ENCODE measurements at regions not wholly inside any gene's neighbourhood (a gene's known extent, or its start where the extent isn't known, plus 50 kb on each side); places are given as distances from the start of the nearest gene placed in this dataset.

DNA sequence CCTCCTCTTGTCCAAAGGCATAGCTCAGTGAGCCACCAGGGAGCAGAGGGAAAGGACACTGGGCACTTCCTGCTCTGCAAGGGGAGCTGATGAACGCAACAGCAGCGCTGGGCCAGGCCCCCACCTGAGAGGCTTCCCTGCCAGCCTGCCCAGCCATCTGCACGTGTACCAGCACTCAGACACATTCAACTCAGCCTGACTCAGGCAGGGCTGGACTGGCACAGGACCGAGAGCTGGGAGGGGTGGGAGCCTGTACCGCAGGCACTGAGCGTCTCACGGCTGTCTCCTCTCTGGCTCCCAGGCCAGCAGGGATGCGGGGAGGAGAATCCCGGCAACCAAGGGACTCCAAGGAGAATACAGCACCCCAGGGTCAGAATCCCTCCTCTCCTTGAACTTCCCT is 411.8 kb downstream of the CTTN start:
- Histone ChIP-seq H3K4me1 (ENCODE audit: control insufficient read depth, insufficient read depth, low read length, unreplicated experiment) (no peaks in the 10 kb centered on the region), H3K27me3 (ENCODE audit: insufficient read depth, low read length) (no peaks in the 10 kb centered on the region), H2AFZ (ENCODE audit: low read length, unreplicated experiment) (no peak overlapping the region), H3K27ac (ENCODE audit: low read depth, low read length) (no peak overlapping the region), H3K4me3 (ENCODE audit: low read depth, low read length) (no peak overlapping the region), H3K79me2 (ENCODE audit: control insufficient read depth, insufficient read depth, low read length, unreplicated experiment) (no peaks in the 10 kb centered on the region), H3K36me3 (ENCODE audit: insufficient read depth, low read length) (no peaks in the 10 kb centered on the region)

DNA sequence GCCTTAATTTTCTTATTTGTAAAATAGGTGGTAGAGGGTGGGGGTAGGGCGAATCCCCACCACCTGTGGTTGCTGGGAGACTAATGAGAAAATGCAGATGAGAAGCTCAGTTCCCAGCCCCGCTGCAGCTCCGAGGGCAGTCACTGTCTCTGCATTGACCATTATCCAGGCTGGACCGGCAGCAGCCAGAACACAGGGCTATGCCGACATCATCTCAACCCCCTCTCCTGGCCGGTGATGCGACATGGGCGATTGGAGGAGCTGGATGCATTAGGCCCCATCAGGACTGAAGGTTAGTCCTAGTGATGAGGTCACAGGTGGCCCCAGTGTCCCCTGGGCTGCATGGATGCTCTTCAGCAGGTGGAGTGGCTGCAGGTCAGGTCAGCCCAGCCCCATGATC is 412.4 kb downstream of the CTTN start:
- Histone ChIP-seq H3K79me2 (ENCODE audit: control insufficient read depth, insufficient read depth, low read length, unreplicated experiment) (no peaks in the 10 kb centered on the region), H3K4me1 (ENCODE audit: control insufficient read depth, insufficient read depth, low read length, unreplicated experiment) (no peaks in the 10 kb centered on the region), H3K4me3 (ENCODE audit: low read depth, low read length) (no peak overlapping the region), H3K27ac (ENCODE audit: low read depth, low read length) (no peak overlapping the region), H3K36me3 (ENCODE audit: insufficient read depth, low read length) (no peaks in the 10 kb centered on the region), H3K27me3 (ENCODE audit: insufficient read depth, low read length) (no peaks in the 10 kb centered on the region), H2AFZ (ENCODE audit: low read length, unreplicated experiment) (no peak overlapping the region)

DNA sequence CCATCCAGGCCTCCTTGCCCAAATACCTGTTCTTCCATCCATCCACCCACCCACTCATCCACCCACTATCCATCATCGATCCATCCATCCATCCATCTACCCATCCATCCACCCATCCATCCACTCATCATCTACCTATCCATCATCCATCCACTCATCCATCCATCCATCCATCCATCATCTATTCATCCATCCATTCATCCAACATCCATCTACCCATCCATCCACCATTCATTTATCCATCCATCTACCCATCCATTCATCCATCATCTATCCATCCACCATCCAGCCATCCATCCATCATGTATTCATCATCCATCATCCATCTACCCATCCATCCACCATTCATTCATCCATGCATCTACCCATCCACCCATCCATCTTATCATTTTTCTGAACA is 413.2 kb downstream of the CTTN start:
- Histone ChIP-seq H3K4me3 (ENCODE audit: low read depth, low read length) (no peak overlapping the region), H3K4me1 (ENCODE audit: control insufficient read depth, insufficient read depth, low read length, unreplicated experiment) (no peaks in the 10 kb centered on the region), H3K27ac (ENCODE audit: low read depth, low read length) (no peak overlapping the region), H2AFZ (ENCODE audit: low read length, unreplicated experiment) (no peak overlapping the region), H3K36me3 (ENCODE audit: insufficient read depth, low read length) (no peaks in the 10 kb centered on the region), H3K27me3 (ENCODE audit: insufficient read depth, low read length) (no peaks in the 10 kb centered on the region), H3K79me2 (ENCODE audit: control insufficient read depth, insufficient read depth, low read length, unreplicated experiment) (no peaks in the 10 kb centered on the region)

DNA sequence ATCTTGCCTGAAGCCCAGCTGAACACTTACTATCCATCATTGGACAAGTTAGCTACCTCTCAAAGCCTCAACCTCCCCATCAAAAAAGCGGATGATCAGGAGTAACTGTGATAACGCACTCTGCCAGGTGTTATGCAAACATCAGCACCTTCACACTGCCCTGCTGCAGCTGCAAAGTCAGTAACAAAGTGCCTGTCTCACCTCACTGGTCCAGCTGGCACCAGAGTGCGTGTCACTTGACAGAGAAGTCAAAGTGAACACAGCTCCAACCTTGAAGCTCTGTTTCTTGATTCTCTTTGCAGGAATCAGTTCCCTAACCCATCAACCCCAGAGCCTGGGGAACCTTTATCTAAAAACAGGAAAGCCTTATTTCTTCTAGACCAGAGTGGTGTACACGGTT is 413.6 kb downstream of the CTTN start:
- Histone ChIP-seq H3K79me2 (ENCODE audit: control insufficient read depth, insufficient read depth, low read length, unreplicated experiment) (no peaks in the 10 kb centered on the region), H3K4me1 (ENCODE audit: control insufficient read depth, insufficient read depth, low read length, unreplicated experiment) (no peaks in the 10 kb centered on the region), H2AFZ (ENCODE audit: low read length, unreplicated experiment) (no peak overlapping the region), H3K36me3 (ENCODE audit: insufficient read depth, low read length) (no peaks in the 10 kb centered on the region), H3K27me3 (ENCODE audit: insufficient read depth, low read length) (no peaks in the 10 kb centered on the region), H3K4me3 (ENCODE audit: low read depth, low read length) (no peak overlapping the region), H3K27ac (ENCODE audit: low read depth, low read length) (no peak overlapping the region)

DNA sequence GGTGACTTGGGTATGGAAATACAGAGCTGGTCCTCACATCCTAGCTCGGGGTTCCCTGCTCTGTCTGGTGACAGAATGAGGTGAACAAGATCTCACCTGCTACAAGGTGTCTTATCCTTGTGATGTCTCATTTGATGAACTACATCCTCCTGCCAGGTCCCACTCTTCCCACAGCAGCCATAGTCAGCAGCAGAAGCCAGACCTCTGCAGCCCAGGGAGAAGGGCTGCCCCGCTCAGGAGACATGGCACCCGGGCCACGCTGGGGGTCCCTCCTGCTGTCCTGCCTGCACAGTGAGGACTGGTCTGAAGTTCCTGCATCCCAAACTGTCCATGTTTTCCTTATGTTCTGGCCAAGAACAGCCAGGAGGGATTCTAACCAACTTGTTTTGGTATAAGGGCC is 414.1 kb downstream of the CTTN start:
- Histone ChIP-seq H3K36me3 (ENCODE audit: insufficient read depth, low read length) (no peaks in the 10 kb centered on the region), H3K4me1 (ENCODE audit: control insufficient read depth, insufficient read depth, low read length, unreplicated experiment) (no peaks in the 10 kb centered on the region), H3K79me2 (ENCODE audit: control insufficient read depth, insufficient read depth, low read length, unreplicated experiment) (no peaks in the 10 kb centered on the region), H3K4me3 (ENCODE audit: low read depth, low read length) (no peak overlapping the region), H3K27me3 (ENCODE audit: insufficient read depth, low read length) (no peaks in the 10 kb centered on the region), H2AFZ (ENCODE audit: low read length, unreplicated experiment) (no peak overlapping the region), H3K27ac (ENCODE audit: low read depth, low read length) (no peak overlapping the region)

DNA sequence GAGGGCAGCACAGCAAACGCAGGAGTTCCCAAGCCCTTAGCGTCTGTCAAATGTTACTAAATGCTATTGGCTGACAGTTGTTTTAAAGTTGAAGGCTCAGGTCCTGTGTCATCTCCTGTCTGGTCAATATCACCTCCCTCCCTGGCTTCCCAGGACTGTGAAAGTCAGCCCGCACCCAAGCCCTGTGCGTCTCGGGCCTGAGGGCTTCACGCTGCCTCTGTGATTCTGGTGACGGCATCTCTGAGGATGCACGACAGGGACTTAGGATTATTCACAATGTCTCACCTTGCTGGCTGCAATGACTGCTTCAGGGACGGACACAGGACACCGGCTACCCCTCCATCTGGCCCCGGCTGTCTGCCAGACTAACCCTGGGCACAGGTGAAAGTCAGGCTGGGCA is 415.3 kb downstream of the CTTN start:
- Histone ChIP-seq H2AFZ (ENCODE audit: low read length, unreplicated experiment) (no peak overlapping the region), H3K79me2 (ENCODE audit: control insufficient read depth, insufficient read depth, low read length, unreplicated experiment) (no peaks in the 10 kb centered on the region), H3K27me3 (ENCODE audit: insufficient read depth, low read length) (no peaks in the 10 kb centered on the region), H3K4me3 (ENCODE audit: low read depth, low read length) (no peak overlapping the region), H3K27ac (ENCODE audit: low read depth, low read length) (no peak overlapping the region), H3K36me3 (ENCODE audit: insufficient read depth, low read length) (no peaks in the 10 kb centered on the region), H3K4me1 (ENCODE audit: control insufficient read depth, insufficient read depth, low read length, unreplicated experiment) (no peaks in the 10 kb centered on the region)

DNA sequence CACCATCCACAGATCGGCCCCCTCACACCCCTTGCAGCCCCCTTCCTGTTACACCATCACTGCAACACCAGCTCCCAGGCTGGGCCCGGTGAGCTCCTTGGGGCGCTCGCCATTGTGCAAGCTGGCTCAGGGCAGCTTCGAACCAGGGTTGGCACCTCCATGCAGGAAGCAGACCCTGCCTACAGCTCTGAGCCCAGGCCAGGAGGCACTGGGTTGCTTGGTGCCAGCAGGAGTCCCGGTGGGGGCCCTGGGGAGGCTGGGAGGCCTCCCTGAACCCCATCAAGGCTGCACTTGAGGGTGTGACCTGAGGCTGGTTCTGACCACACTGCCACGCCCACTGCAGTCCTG is 417.1 kb downstream of the CTTN start:
- H2AFZ ChIP-seq (ENCODE audit: low read length, unreplicated experiment), result no peak overlapping the region
- no peaks in the 10 kb centered on the region for H3K4me1 ChIP-seq (ENCODE audit: control insufficient read depth, insufficient read depth, low read length, unreplicated experiment)
- H3K27ac ChIP-seq (ENCODE audit: low read depth, low read length), result no peak overlapping the region
- no peaks in the 10 kb centered on the region for H3K36me3 ChIP-seq (ENCODE audit: insufficient read depth, low read length)
- H3K4me3 ChIP-seq (ENCODE audit: low read depth, low read length), result no peak overlapping the region
- H3K79me2 ChIP-seq (ENCODE audit: control insufficient read depth, insufficient read depth, low read length, unreplicated experiment), result no peaks in the 10 kb centered on the region
- no peaks in the 10 kb centered on the region for H3K27me3 ChIP-seq (ENCODE audit: insufficient read depth, low read length)

DNA sequence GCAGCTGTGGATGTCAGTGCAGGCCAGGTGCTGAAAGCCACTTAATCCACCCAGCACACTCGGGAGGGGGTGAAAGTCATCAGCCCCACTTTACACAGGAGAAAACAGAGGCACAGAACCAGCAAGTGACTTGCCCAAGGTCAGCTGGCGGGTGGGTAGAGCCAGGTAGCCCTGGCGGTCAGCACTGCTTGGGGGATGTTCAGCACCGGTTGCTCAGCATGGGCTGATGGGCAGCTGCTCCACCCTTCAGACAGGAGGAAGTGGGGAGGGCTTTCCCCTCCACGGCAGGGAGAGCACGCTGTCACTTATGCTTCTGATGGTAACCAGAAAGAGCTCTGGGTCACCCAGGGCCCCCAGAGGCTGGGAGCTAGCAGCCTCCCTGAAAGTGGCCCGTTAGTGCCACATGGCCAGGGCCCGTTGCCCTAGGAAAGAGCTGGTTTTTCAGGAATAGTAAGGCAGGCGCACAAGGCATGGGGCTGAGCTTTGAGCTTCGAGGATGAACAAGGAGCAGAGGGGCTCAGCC is 417.9 kb downstream of the CTTN start:
- Histone ChIP-seq H2AFZ (ENCODE audit: low read length, unreplicated experiment) (no peak overlapping the region), H3K27ac (ENCODE audit: low read depth, low read length) (no peak overlapping the region), H3K79me2 (ENCODE audit: control insufficient read depth, insufficient read depth, low read length, unreplicated experiment) (no peaks in the 10 kb centered on the region), H3K4me3 (ENCODE audit: low read depth, low read length) (no peak overlapping the region), H3K36me3 (ENCODE audit: insufficient read depth, low read length) (no peaks in the 10 kb centered on the region), H3K4me1 (ENCODE audit: control insufficient read depth, insufficient read depth, low read length, unreplicated experiment) (no peaks in the 10 kb centered on the region), H3K27me3 (ENCODE audit: insufficient read depth, low read length) (no peaks in the 10 kb centered on the region)

DNA sequence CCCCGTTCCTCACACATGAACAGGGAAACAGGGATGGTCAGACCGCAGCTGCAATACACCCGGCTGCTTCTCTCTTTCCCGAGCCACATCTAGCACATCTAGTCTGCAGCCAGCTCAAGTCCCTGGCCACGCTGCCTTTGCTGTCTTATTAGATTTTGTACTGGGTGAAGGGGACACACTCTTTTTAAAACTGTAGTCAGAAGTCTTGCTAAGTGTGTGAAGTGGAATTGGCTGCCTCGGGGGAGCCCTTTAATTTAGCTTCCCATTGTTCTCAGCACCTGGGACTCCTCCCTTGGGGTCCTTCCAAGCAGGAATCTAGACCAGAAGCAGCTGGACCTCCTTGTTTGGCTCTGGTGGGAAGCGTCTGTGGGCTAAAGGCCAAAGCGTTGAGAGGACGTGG is 420.0 kb downstream of the CTTN start:
- H3K79me2 ChIP-seq (ENCODE audit: control insufficient read depth, insufficient read depth, low read length, unreplicated experiment), result no peaks in the 10 kb centered on the region

DNA sequence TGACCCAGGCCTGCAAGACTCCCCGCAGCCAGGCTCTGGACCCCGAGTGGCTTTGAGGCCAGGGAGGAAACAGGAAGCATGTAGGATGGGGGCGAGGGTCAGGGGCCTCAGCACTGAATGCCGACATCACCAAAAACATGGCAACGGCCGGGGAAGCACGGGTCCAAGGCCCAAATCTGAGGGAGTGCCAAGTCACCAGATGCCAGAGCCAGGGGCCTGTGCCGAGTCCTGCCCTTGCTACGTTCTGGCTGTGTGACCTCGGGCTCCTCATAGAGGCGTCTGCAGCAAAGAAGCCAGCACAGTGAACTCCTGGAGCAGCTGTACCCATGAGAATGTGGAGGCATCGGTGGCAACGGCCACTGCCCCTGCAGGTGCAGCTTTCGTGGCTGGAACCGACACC is 420.7 kb downstream of the CTTN start:
- H3K4me1 ChIP-seq (ENCODE audit: control insufficient read depth, insufficient read depth, low read length, unreplicated experiment), result no peaks in the 10 kb centered on the region
- no peak overlapping the region for H3K4me3 ChIP-seq (ENCODE audit: low read depth, low read length)
- no peaks in the 10 kb centered on the region for H3K36me3 ChIP-seq (ENCODE audit: insufficient read depth, low read length)
- no peaks in the 10 kb centered on the region for H3K79me2 ChIP-seq (ENCODE audit: control insufficient read depth, insufficient read depth, low read length, unreplicated experiment)
- no peaks in the 10 kb centered on the region for H3K27me3 ChIP-seq (ENCODE audit: insufficient read depth, low read length)
- no peak overlapping the region for H2AFZ ChIP-seq (ENCODE audit: low read length, unreplicated experiment)
- H3K27ac ChIP-seq (ENCODE audit: low read depth, low read length), result no peak overlapping the region

More for the DNA sequence above, 420.0 kb downstream of the CTTN start:
- H3K4me1 ChIP-seq (ENCODE audit: control insufficient read depth, insufficient read depth, low read length, unreplicated experiment), result no peaks in the 10 kb centered on the region
- H3K4me3 ChIP-seq (ENCODE audit: low read depth, low read length), result no peak overlapping the region
- H3K27me3 ChIP-seq (ENCODE audit: insufficient read depth, low read length), result no peaks in the 10 kb centered on the region
- no peaks in the 10 kb centered on the region for H3K36me3 ChIP-seq (ENCODE audit: insufficient read depth, low read length)
- H2AFZ ChIP-seq (ENCODE audit: low read length, unreplicated experiment), result no peak overlapping the region
- H3K27ac ChIP-seq (ENCODE audit: low read depth, low read length), result no peak overlapping the region

DNA sequence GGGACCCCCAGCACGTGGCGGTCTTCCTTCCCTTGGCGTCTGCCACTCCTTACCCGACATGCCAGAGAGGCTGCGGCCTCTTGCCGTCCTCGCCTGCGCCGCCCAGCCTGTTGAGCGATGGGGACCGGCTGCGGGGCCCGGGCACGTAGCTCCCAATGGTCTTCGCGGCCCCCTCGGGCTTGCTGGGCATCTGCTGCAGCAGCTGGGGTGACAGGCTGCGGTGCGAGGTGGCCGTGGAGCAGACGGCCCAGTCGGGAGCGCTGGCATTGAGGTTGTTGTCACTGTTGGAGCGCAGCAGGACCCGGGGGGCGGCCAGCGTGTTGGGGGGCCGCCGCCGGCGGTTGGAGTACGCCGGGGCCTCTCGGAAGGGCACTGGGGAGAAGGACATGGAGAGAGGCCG is 422.0 kb downstream of the CTTN start:
- peaks cover 12% of the 10 kb centered on the region for H3K27me3 ChIP-seq (ENCODE audit: insufficient read depth, low read length)

More for the DNA sequence above, 422.0 kb downstream of the CTTN start:
- no peak overlapping the region for H3K27ac ChIP-seq (ENCODE audit: low read depth, low read length)
- H3K79me2 ChIP-seq (ENCODE audit: control insufficient read depth, insufficient read depth, low read length, unreplicated experiment), result no peaks in the 10 kb centered on the region
- H2AFZ ChIP-seq (ENCODE audit: low read length, unreplicated experiment), result no peak overlapping the region
- no peaks in the 10 kb centered on the region for H3K36me3 ChIP-seq (ENCODE audit: insufficient read depth, low read length)
- H3K4me1 ChIP-seq (ENCODE audit: control insufficient read depth, insufficient read depth, low read length, unreplicated experiment), result no peaks in the 10 kb centered on the region
- H3K4me3 ChIP-seq (ENCODE audit: low read depth, low read length), result no peak overlapping the region
